ENCODE measurements at regions not wholly inside any gene's neighbourhood (a gene's known extent, or its start where the extent isn't known, plus 50 kb on each side); places are given as distances from the start of the nearest gene placed in this dataset.

DNA sequence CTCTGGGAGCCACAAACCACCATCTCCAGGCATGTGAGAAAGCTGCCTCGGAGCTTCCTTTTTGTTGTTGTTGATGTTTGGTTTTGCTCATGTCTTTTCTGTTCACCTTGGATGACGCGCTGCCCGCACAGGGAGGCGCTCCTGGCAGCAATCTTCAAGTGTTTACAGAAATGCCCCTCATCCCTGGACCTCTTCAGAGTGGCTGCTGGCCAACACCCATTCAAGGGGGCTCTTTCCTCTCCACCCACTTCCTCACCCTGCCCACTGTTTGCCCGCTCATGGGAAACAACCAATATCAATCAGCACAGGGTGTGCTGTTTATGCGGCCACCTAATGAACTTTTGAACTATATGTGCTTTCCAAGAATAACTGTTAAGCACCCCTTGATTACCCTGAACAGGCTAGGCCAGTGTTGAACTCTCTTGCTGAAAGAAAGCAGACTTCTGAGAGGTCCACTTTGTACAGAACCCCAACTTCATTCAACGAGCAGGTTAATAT lies 355.1 kb upstream of the CLNK start:
- DNase-seq: no peak

DNA sequence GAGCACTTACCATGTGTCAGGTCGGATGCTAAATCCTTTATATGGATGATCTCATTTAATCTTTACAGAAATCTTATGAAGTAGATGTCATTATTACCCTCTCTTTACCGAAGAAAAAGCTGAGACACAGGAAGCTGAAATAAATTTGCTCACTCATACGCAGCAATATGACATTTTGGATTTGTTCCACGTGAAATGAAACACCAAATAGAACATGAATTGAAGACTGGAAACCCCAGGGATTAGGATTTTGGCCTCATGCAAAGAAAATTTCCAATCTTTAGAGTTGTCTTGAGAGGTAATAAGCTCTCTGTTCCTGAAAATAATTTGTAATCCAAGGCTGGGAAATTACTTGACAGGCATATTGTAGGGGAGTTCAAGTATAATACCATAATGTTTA lies 354.4 kb upstream of the CLNK start:
- DNase-seq: no peak

DNA sequence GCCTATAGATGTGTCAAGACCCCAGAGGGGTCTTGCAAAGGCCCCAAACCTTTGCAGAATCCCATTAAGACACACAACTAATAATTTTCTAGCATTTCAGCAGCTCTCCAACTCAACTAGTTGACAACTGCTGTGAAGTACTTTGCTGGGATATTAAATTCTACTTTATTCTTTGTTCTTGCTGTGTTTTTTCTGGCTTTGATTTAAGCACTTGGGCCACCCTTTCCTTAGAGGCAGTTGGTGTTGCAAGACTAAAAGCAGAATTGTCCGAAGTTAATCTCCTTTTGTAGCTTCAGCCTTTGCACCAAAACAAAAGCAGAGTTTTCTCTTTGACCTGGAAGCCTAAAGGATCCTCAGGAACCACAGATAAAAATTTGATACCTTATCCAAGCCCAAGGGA lies 353.1 kb upstream of the CLNK start:
- DNase-seq: no peak

DNA sequence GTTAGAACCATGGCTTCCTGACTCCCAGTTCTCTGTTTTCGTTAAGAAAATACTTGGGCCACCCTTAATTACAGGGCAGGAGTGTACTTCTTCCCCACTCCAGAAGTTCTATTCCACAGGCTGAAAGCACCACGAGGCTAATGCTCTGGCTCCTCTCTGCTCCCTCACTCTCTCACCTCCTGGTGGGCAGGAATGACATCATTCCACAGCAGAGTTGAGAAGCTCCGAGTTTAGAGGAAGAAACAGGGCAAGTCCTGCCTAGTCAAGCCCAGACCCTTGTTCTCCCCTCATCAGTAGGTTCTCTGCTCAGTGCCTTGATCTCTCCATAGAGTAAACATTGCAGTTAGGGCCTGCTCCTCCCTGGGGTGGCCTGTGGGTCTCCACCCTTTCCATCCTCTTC lies 343.8 kb upstream of the CLNK start:
- DNase-seq: no peak

DNA sequence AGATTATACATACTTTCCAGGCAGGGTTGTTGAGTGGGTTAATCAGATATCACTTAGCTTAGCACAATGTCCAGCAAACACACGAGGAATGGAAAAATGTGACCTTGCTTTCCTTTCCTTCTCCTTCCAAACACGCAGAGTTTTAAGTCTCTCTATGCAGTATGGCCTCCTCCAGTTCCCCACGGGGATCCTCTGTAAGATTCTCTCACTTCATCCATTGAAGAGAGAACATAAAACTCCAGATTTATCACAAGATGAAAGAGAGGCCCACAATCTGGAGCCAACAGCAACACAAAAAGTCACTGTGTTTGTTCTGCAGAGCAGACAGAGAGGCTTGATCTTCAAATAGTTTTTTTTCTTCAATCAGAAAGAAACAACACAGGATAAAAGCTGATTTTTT lies 336.8 kb upstream of the CLNK start:
- no peak for DNase-seq

DNA sequence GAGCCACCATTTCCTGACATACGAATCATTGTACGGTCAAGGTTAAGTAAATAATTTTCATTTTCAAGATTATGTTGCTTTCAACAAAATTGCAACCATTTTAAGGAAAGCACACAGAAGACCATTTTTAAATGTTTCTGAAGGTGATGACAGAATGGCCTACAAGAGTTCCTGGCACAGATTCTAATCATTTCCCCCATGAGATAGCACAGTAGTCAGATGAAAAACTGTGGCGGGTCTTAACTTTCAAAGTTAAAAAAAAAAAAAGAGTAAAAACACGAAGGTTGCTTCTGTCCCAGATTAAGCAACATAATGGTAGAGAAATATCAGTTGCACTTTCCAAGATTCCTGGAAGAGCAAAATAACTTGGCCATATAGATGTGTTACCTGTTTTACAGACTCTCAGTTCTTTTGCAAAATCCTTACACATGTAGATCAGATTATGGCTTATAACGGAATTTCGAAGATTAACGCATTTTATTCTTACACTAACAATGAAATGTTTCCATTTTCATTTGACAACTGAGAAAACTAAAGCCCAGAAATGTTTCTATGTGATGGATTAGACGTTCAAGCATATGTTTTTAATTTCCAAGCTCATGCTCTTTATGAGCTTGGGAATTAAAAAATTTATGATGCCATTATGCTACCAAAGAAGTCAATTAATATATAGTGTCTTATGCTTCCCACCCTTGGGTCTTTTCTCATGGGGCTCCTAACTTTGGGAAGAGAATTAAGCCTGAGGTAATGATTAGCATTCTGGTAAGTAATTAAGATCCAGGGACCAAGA lies 335.1 kb upstream of the CLNK start:
- no peak for DNase-seq

DNA sequence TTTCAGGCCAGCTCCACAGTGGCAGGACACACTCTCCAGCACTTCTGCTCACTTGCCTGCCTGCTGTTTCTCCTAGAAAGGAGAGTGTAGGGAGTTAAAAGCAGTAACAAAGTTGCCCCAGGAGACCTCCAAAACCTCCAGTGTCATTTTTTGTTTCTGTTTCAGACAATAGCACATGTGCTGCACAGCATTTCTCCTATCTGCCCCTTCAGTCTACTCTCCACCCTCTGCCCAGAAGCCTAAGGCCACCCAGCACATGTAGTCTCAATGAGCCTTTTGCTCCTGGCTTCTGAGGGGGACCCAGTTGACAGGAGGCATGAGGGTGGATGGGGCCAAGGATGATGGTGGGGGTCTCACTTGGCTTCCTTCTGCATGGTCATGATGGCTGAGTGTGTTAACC lies 329.6 kb upstream of the CLNK start:
- no peak for DNase-seq

DNA sequence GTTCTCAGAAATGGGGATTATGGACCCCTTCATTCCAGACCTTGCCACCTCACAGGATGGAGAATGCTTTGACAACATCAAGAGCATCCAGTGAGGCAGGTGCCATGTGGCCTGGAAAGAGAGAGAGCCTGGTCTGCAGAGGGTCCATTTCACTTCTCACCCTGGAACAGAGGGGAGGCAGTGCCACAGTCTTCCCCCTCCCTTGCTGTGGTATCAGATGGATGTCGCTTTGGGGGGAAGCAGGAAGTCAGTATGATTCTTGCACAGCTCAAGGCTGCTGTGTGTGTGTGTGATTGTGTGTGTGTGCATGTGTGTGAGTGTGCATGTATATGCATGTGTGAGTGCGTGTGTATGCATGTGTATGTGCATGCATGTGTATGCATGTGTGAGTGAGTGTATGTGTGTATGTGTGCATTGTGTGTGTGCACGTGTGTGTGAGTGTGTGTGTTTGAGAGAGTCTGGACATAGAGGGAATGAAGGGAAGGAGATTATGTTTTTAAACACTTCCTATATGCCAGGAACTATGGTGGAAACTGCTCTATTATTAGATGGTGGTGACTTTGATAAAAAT lies 328.6 kb upstream of the CLNK start:
- DNase-seq: no peak

DNA sequence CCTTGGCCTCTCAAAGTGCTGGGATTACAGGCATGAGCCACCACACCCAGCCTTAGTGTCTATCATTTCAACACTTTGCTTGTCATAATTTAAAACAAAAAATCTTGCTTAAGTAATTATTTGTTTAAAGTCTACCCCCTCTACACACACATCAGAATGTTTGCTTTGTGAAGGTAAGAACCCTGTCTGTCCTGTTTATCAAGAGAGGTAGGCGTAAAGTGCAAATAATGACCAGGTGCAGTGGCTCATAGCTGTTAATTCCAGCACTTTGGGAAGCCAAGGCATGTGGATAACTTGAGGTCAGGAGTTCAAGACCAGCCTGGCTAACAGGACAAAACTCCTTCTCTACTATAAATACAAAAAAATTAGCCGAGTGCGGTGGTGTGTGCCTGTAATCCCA lies 326.7 kb upstream of the CLNK start:
- no peak for DNase-seq

DNA sequence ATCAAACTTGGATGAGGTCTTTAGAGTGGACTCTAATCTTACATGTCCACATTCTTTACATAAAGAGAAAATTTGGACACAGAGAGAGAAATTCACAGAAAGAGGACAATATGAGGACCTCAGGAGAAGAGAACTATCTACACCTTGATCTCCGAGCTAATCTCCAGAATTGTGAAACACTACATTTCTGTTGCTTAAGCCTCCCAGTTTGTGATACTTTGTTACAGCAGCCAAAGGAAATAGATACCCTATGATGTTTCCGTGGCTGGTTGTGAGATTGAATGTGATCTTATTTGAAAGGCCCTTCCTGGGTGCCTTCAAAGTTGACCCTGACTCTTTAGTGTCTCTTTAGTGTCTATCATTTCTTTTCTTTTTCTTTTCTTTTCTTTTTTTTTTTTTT lies 326.1 kb upstream of the CLNK start:
- no peak for DNase-seq

DNA sequence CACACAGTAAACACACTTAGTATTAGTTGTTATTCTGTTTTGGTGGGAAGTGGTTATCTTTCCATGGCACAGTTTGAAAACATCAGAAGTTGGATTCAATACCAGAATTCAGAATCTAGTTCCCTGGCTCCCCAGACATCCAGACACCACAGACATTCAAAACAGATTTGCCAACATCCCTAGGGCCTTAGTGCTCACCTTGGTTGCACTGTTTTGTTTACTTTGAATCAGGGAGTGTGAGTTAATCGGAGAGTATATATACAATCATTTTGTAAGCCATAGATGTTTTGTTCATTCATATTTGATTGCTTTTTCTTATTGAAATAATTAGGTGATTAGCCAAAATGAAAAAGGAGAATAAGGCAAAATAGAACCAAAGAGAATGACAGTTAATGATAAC lies 324.7 kb upstream of the CLNK start:
- no peak for DNase-seq

DNA sequence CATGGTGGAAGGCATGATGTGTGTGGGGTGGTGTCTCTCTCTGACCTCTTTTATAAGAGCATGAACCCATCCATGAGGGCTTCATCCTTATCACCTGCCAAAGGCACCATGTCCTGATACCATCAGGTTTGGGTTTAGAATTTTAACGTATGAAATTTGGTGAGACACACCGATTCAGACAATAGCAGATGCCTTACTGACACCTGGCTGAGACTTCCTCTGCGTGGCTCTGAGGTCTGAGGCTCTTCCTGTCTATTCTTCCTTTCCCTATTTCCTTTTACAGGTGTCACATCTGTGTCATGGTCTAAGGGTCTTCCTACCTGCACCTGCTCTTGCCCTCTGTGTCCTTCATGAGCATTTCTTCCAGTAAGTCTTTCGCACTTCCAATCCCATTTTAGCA lies 320.7 kb upstream of the CLNK start:
- no peak for DNase-seq

DNA sequence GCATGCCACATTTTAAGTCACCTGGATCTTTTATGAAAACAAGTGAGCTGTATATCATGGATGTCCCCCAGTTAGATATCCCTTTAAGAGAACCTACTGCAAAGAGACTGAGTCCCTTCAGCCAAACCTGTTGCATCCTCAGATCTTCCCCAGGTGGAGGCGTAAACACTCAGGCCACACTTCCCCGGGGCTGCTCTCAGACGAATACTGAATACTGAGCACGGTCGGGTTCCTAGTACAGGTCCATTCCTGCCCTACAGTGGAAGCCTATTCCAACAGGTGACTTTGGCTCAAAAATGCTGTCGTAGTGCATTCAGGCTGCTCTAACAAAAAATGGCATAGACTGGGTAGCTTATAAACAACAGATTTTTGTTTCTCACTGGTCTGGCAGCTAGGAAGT lies 320.2 kb upstream of the CLNK start:
- DNase-seq: no peak

DNA sequence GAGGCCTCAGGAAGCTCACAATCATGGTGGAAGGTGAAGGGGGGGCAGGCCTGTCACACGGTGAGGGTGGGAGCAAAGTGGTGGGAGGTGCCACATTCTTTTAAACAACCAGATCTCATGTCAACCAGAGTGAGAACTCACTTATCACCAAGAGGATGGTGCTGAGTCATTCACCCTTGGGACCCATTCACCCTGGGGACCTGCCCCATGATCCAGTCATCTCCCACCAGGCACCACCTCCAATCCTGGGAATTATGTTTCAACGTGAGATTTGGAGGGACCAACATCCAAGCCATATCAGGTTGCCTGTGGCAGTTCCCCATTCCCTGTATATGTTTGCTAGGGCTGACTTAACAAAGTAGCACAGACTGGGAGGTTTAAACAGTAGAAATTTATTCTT lies 318.4 kb upstream of the CLNK start:
- DNase-seq: no peak

DNA sequence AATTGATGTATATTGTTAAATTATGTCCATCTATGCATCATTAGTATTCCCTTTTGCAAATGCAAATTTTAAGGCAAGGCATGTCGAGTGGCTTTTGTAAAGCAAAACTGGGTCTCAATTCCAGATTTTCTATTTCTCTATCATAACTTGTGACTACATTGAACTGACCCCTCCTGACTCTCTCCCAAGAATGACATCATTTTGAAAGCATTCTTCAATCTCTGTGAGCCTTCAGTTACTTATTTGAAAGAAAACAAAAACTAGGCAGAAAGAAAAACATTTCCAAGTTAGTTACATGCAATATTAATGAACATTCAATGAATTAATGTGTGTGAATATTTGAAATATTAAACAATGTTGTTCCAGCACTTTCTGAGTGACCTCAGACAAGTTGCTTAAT lies 314.3 kb upstream of the CLNK start:
- DNase-seq: no peak

DNA sequence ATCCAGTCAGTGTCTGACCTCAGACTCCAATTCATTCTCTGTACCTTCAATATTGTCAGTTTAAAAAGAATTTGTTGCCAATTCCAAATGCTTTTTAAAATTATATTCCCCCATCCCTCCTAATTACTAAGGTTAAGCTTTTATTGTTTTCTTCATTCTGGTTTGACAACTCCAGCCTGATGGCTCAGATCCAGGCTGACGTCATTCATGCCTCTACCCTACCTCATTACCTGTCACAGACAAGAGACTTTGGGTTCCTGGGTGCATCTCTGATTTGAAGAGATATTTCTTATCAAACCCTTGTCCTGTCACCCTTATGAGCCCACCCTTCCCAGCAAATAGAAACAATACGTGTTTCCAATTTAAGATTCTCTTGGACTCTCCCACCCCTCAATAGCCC lies 300.2 kb upstream of the CLNK start:
- no peak for DNase-seq

DNA sequence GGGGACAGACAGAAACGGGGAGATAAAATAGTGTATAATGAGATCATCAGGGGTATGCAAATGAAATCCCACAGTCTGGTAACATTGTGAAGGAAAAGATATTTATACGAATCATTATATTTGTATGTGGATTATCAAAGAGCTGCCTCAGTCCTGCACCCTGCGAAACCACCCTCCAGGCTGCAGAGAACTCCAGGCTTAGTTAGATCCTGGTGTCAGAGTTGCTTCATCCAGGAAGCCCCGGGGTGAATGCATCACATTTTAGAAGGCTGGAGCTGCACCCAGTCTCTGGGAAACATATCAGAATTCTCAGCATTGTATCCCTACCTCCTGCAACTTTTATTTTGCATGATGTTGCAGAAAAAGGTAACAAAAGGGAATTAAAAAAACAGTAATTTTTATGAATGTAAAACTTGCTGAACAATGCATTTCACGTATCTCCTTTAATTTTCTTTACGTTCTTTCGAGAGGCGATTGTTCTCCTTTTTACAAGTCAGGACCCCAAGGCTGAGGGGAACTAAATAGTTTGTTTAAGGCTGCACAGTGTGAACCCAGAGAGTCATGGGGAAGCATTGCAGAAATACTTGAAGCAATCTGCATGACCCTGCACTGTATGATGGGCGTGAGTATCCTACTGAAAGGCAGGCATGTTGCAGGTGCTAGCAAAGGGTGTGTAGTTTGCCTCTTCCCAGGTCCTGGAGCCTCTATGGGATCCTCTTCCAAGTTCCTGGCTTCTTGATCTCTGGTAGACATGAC lies 299.5 kb upstream of the CLNK start:
- DNase-seq: no peak

DNA sequence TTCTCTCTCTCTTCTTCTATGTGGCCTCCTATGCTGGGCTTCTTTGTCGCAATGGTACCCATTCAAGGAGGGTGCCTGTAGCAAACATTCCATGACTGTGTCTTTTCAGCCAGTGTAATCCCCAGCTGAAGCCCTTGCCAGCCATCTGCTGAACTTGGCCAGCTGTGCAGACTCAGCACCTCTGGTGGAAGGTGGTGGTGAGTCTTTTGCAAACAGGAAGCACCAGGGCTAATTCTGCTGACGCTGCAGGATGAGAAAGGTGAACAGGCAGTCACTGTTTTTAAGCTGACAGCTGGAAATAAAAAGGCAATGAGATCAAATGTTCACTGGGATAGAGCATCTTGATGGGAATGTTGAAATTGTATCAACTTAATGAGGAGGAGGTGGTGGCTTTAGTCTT lies 298.7 kb upstream of the CLNK start:
- no peak for DNase-seq

DNA sequence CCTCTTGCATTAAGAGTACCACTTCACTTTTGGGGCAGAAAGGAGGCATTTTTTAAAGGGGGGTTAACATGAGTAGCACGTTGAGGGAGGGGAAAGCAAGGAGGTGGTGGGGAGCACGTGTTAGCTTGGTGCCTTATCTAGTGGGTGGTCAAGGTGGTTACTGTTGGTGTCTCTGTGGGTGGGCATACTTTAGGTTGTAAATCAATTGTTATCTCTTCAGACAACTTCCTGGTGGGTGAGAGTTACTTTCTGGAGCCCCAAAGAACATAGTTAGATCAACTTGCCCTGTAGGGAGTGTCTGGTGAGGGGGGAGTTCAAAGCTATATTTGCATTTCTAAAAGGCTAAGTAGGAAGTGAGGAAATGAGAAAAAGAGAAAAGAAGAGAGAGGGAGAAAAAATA lies 297.7 kb upstream of the CLNK start:
- no peak for DNase-seq

DNA sequence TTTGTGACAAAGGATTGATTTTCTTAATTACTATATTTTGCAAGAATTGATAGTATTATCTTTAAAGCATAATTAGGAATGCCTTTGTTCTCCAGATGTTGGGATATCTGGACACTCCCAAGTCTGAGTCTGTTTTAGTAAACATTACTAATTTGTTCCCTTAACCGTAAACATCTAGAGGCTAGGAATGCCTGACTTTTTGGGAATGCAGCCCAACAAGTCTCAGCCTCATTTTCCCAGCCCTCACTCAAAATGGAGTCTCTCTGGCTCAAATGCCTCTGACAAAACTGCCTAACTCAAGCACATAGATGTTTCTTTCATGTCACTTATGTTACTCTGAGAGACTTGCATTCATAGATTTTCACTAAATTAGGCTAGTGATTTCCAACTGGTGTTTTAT lies 297.0 kb upstream of the CLNK start:
- no peak for DNase-seq

DNA sequence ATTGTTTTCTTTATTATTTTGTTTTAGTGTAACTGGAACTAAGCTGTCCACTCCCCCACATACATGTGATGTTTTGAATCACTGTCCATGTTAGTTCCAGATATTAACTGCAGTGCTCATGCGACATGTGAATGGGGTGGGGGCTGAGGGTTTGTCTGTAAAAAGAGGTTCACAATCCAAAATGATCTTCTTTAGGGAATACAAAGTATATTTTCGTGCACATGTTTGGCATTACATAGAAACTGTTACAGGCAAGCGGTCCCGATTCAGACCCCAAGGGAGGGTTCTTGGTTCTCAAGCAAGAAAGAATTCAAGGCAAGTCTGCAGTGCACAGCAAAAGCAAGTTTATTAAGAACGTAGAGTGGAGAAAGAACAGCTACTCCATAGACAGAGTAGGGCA lies 296.5 kb upstream of the CLNK start:
- DNase-seq: no peak

DNA sequence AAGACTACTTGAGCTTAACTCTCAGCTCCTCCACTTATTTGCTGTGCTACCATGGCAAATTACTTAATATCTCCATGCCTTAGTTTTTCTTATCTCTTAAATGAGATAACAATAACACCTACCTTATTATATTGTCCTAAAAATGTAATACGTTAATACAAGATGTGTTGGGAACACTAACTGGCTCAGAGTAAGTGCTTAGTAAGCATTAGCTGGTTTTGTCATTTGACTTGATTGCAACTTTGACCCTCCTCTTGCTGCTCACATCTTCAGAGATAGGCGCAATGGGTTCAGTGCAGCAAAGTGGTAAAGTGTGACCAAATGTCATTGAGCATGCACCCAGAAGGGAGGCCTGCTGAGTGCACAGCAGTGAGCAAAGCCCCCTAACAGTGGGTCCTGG lies 294.5 kb upstream of the CLNK start:
- DNase-seq: no peak

DNA sequence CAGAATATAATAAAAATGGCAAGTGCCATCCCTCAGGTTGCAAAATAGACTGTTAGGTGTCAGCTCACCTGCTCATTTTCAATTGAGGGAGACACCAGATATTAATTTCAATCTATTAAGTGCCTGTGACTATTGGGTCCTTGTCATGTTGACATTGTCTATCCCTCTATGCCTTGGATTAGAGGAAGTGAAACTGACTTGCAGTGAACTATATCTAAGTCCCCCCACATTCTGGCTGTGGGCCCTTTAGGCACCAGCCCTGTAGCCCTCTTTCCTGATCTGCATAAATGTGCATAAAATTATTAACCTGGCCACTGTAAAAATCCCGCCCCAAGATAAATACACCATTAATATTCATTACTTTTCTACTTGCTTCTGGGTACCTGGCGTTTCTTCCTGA lies 293.0 kb upstream of the CLNK start:
- no peak for DNase-seq

DNA sequence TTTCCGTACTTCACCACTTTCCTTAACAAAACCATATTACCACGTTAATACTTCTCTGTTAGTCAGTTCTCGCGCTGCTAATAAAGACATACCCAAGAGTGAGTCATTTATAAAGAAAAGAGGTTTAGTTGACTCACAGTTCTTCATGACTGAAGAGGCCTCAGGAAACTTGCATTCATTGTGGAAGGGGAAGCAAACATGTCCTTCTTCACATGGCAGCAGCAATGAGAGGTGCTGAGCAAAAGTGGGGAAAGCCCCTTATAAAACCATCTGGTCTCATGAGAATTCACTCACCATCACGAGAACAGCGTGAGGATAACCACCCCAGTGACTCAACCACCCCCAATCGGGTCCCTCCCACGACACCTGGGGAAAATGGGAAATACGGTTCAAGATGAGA lies 289.8 kb upstream of the CLNK start:
- no peak for DNase-seq

Data from NCI-H2171 treated with DMSO at 0.1 percent for 48 hours (cell line).